GM19455 (cell line): ENCODE measurements at regions not wholly inside any gene's neighbourhood (a gene's known extent, or its start where the extent isn't known, plus 50 kb on each side); places are given as distances from the start of the nearest gene placed in this dataset.
"Not testable (repeated sequence)": the region's sequence is repeated elsewhere in the genome, so short reads cannot be mapped to it uniquely, and the experiment has no call there.

ENCODE experiments used
- ATAC-seq: cut with Tn5 transposase; IDR thresholded peaks from one replicate; pipeline ENCODE4 v1.9.1; 2021; ENCODE audit not compliant: unreplicated experiment

- no peak for ATAC-seq
These were observed 53.5 kb upstream of the EPB41L4A start for GRCh38 chr5:112472614-112473013.

GRCh38 chr5:112473989-112474388 is 54.9 kb upstream of the EPB41L4A start:
- ATAC-seq: no peak

GRCh38 chr5:112475747-112476365 is 56.8 kb upstream of the EPB41L4A start:
- no peak for ATAC-seq

GRCh38 chr5:112479418-112479817 is 60.3 kb upstream of the EPB41L4A start:
- no peak for ATAC-seq

GRCh38 chr5:112480501-112480900 is 61.4 kb upstream of the EPB41L4A start:
- no peak for ATAC-seq

GRCh38 chr5:112483704-112484103 is 64.6 kb upstream of the EPB41L4A start:
- ATAC-seq: no peak

- ATAC-seq: no peak
These were observed 66.9 kb upstream of the EPB41L4A start for GRCh38 chr5:112485934-112486355.

GRCh38 chr5:112491257-112491656 is 72.2 kb upstream of the EPB41L4A start:
- no peak for ATAC-seq

GRCh38 chr5:112492291-112492690 is 73.2 kb upstream of the EPB41L4A start:
- peak; percentile 99 for ATAC-seq

- ATAC-seq: not testable (repeated sequence)
These were observed 84.8 kb upstream of the EPB41L4A start for GRCh38 chr5:112503749-112504501.

- not testable (repeated sequence) for ATAC-seq
These were observed 90.0 kb upstream of the EPB41L4A start for GRCh38 chr5:112509097-112509496.

- no peak for ATAC-seq
These were observed 92.8 kb upstream of the EPB41L4A start for GRCh38 chr5:112511920-112512319.

- ATAC-seq: no peak
These were observed 93.8 kb upstream of the EPB41L4A start for GRCh38 chr5:112512901-112513300.

GRCh38 chr5:112514111-112514510 is 95.0 kb upstream of the EPB41L4A start:
- ATAC-seq: no peak

- not testable (repeated sequence) for ATAC-seq
These were observed 101.4 kb upstream of the EPB41L4A start for GRCh38 chr5:112520474-112520873.

- peak; percentile 50 for ATAC-seq
These were observed 104.0 kb upstream of the EPB41L4A start for GRCh38 chr5:112522891-112523673.

GRCh38 chr5:112523674-112524263 is 104.7 kb upstream of the EPB41L4A start:
- peak; percentile 75 for ATAC-seq

- no peak for ATAC-seq
These were observed 106.1 kb upstream of the EPB41L4A start for GRCh38 chr5:112525217-112525616.

- no peak for ATAC-seq
These were observed 109.9 kb upstream of the EPB41L4A start for GRCh38 chr5:112528928-112529327.

GRCh38 chr5:112529525-112529924 is 110.4 kb upstream of the EPB41L4A start:
- no peak for ATAC-seq

- ATAC-seq: no peak
These were observed 113.7 kb upstream of the EPB41L4A start for GRCh38 chr5:112532654-112533360.
